Esophagus muscularis mucosa (tissue), 4 donors: ENCODE measurements at regions not wholly inside any gene's neighbourhood (a gene's known extent, or its start where the extent isn't known, plus 50 kb on each side); places are given as distances from the start of the nearest gene placed in this dataset.

Experiments
- DNase-seq: peaks from one replicate; pipeline ENCODE4 v3.0.0-alpha.2; 2017; ENCODE audit errors: extremely low spot score
- H3K27ac ChIP-seq, 4 donors: fragments of 200-600 bp; sonication (generic); replicated peaks in 1 of 4; 1 replicate in 3 of 4; 2 replicates in 1 of 4; pipeline ENCODE4 v1.5.1; 2016 to 2019; ENCODE audit warnings: mild to moderate bottlenecking in 1 of 4
- H3K27me3 ChIP-seq, 4 donors: fragments of 200-600 bp; sonication (generic); one replicate each; pipeline versions ENCODE4 v1.5.1 to v1.6.0; 2016 to 2019
- H3K36me3 ChIP-seq, 4 donors: fragments of 200-600 bp; sonication (generic); one replicate each; pipeline ENCODE4 v1.5.1; 2016 to 2019
- H3K4me1 ChIP-seq, 4 donors: fragments of 200-600 bp; sonication (generic); one replicate each; pipeline ENCODE4 v1.5.1; 2016 to 2019
- H3K4me3 ChIP-seq, 4 donors: fragments of 200-600 bp; sonication (generic); 1 replicate in 2 of 4; 2 replicates in 2 of 4; pipeline ENCODE4 v1.5.1; 2016 to 2019; ENCODE audit warnings: mild to moderate bottlenecking in 4 of 4, moderate library complexity in 1 of 4
- H3K9me3 ChIP-seq, 4 donors: fragments of 200-600 bp; sonication (generic); 1 replicate in 3 of 4; 2 replicates in 1 of 4; pipeline ENCODE4 v1.5.1; 2016 to 2019
- EP300 ChIP-seq: sonication (generic); formaldehyde crosslinking; IDR thresholded peaks from one replicate; pipeline ENCODE4 v1.6.1; 2017; ENCODE audit warnings: antibody characterized with exemption
- POLR2A ChIP-seq: fragments of 450-650 bp; IDR thresholded peaks from one replicate; pipeline ENCODE4 v1.6.1; 2017; ENCODE audit warnings: antibody characterized with exemption, moderate library complexity, mild to moderate bottlenecking, low read depth
- POLR2AphosphoS5 ChIP-seq, 2 donors: sonication (generic); formaldehyde crosslinking; IDR thresholded peaks; one replicate each; pipeline ENCODE4 v1.6.1; 2017; ENCODE audit warnings: antibody characterized with exemption in 2 of 2
- WGBS: methylation state at CpG from one replicate; pipeline ENCODE4 v1.1.5; 2018; 5-methylcytosine and 5-hydroxymethylcytosine counted together
- intact Hi-C: fragments of 100-400 bp; cut with DNase I; formaldehyde crosslinking; loops from one replicate; pipeline ENCODE4 v1.15.1; 2023
- TF ChIP-seq, protein P1 (sequence below), 3 experiments: fragments of 200-600 bp in 2 of 3; fragments of 450-650 bp in 1 of 3; sonication (generic) in 2 of 3; IDR thresholded peaks; one replicate each; pipeline ENCODE4 v1.5.1; 2017 to 2019; ENCODE audit warnings: antibody characterized with exemption in 3 of 3, mild to moderate bottlenecking in 2 of 3, moderate library complexity in 1 of 3

DNA sequence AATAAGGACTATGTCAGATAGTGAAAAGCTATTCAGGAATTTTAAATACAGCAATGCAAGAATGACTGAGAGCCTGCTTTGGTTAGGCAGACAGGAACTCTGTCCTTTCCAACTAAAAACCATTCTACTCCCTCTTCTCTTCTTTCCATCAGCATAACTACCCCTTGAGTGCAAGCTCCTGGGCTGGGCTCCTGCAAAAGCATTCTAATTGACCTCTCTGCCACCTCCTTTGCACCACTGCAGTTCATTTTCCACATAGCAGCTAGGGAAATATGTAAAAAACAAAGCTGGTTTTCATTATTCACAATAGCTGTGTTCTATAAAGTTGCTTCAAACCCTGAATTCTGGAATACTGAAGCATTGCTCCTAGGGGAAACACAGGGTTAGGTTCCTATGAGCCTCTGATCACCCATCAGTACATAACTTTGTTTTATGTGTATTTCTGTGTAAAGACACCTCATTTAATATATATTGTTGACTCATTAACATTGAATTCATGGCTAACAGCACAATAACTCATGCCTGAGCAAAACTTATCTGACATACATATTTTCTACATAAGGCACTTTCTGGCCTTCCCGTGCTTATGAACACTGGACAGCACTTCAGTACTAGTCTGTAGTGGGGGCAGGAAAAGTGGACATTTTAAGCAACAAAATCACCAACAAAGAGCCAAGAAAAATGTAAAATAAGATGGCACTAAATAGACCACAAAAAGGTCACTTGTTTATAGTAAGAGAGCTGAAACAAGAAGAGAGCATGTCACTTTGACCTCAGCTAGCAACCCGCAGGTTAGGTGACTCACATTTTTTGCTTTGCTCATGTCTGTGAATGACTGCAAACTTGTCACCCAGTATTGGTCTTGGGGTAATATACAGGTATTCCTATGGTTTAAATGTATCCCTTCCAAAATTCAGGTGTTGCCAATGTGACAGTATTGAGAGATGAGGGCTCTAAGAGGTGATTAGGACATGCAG, 57.9 kb upstream of the IRF2BP2 start:
- Histone ChIP-seq H3K27ac (no peak overlapping the region), H3K27me3 (no peaks in the 10 kb centered on the region), H3K9me3 (peaks cover 0 to 3% (median 0%) of the 10 kb centered on the region in 4 donors), H3K36me3 (no peaks in the 10 kb centered on the region), H3K4me1 (no peaks in the 10 kb centered on the region), H3K4me3 (no peak overlapping the region)
- intact Hi-C loops = no loop called here
- WGBS = 95% methylated on average over 2 of the region's 2 CpGs
- DNase-seq = peak; percentile 55
- TF ChIP-seq POLR2A (no peak), POLR2AphosphoS5 (IDR thresholded peaks at IDR 0.05) (no peak), EP300 (no peak)
- TF ChIP-seq, protein P1, sequence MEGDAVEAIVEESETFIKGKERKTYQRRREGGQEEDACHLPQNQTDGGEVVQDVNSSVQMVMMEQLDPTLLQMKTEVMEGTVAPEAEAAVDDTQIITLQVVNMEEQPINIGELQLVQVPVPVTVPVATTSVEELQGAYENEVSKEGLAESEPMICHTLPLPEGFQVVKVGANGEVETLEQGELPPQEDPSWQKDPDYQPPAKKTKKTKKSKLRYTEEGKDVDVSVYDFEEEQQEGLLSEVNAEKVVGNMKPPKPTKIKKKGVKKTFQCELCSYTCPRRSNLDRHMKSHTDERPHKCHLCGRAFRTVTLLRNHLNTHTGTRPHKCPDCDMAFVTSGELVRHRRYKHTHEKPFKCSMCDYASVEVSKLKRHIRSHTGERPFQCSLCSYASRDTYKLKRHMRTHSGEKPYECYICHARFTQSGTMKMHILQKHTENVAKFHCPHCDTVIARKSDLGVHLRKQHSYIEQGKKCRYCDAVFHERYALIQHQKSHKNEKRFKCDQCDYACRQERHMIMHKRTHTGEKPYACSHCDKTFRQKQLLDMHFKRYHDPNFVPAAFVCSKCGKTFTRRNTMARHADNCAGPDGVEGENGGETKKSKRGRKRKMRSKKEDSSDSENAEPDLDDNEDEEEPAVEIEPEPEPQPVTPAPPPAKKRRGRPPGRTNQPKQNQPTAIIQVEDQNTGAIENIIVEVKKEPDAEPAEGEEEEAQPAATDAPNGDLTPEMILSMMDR (IDR thresholded peaks at IDR 0.05) = no peak

DNA sequence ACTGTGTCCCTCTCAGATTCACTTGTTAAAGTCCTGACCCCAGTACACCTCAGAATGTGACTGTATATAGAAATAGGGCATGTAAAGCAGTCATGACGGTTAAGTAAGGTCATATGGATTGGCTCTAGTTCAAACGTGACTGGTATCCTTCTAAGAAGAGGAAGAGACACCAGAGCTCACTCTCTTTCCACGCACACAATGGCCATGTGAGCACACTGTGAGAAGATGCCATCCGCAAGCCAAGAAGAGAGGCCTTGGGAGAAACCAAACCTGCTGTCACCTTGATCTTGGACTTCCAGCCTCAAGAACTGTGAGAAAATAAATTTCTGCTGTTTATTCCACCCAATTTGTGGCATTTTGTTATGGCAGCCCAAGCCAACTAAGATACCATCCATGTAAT, 56.8 kb upstream of the IRF2BP2 start:
- H3K4me3 ChIP-seq = no peak overlapping the region
- H3K36me3 ChIP-seq = no peaks in the 10 kb centered on the region
- H3K4me1 ChIP-seq = no peaks in the 10 kb centered on the region
- peak; percentile 66 for DNase-seq
- WGBS = 89% methylated on average over 4 of the region's 4 CpGs
- H3K9me3 ChIP-seq = peaks cover 0 to 3% (median 0%) of the 10 kb centered on the region in 4 donors
- TF ChIP-seq, protein P1 (IDR thresholded peaks at IDR 0.05) = no peak
- no peak for TF ChIP-seq POLR2A
- no peak for TF ChIP-seq EP300
- TF ChIP-seq POLR2AphosphoS5 (IDR thresholded peaks at IDR 0.05) = no peak
- H3K27me3 ChIP-seq = no peaks in the 10 kb centered on the region
- intact Hi-C loops = no loop called here
- no peak overlapping the region for H3K27ac ChIP-seq

- Histone ChIP-seq H3K4me1 (no peaks in the 10 kb centered on the region), H3K36me3 (no peaks in the 10 kb centered on the region), H3K27ac (peak overlapping the region in 1 of 4 donors; percentile 33), H3K4me3 (no peak overlapping the region), H3K27me3 (no peaks in the 10 kb centered on the region), H3K9me3 (peaks cover 0 to 3% (median 0%) of the 10 kb centered on the region in 4 donors)
- WGBS = 92% methylated on average over 6 of the region's 6 CpGs
- peak; percentile 60 for DNase-seq
- intact Hi-C loops = no loop called here
- no peak for TF ChIP-seq EP300
- TF ChIP-seq POLR2AphosphoS5 (IDR thresholded peaks at IDR 0.05) = no peak
- TF ChIP-seq POLR2A = no peak
- TF ChIP-seq, protein P1 (IDR thresholded peaks at IDR 0.05) = no peak
These were observed 56.1 kb upstream of the IRF2BP2 start for GRCh38 chr1:234665975-234666605.

GRCh38 chr1:234662148-234662547, 52.2 kb upstream of the IRF2BP2 start:
- Histone ChIP-seq H3K27ac (no peak overlapping the region), H3K27me3 (no peaks in the 10 kb centered on the region), H3K4me3 (no peak overlapping the region), H3K36me3 (no peaks in the 10 kb centered on the region), H3K9me3 (no peaks in the 10 kb centered on the region), H3K4me1 (no peaks in the 10 kb centered on the region)
- DNase-seq = peak; percentile 68
- WGBS = 84% methylated on average over 8 of the region's 8 CpGs
- intact Hi-C loops = no loop called here
- TF ChIP-seq POLR2AphosphoS5 (IDR thresholded peaks at IDR 0.05) = no peak

DNA sequence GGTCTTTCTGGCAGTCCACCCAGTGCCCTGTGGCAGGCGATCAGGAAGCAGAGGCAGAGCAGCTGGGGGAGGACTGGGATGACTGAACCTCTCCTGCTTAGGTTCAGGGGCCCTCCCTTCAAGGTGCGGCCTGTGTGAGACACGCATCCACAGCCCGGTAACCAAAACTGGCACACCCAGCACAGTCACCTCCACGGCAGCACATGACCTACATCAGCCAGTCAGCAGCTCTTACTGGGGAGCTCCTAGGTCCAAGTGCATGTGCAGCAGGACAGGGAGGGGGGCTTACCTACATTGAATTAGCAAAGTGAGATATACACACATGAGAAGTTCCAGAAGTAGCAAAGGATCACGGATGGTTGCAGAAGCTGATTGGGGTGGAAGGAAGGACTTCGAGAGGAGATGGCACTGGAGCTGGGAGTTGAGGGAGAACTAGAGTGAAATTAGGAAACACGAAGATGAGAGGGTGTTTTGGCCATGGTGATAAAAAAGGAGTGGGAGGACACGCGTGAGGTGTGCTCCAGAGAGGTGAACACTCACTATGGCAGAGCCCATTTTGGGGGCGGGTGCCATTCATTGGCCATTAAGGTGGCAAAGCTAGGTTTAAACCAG, 51.4 kb upstream of the IRF2BP2 start:
- TF ChIP-seq POLR2AphosphoS5 (IDR thresholded peaks at IDR 0.05) (no peak), POLR2A (no peak), EP300 (no peak)
- TF ChIP-seq, protein P1 (IDR thresholded peaks at IDR 0.05) = no peak
- intact Hi-C loops = no loop called here
- Histone ChIP-seq H3K36me3 (no peaks in the 10 kb centered on the region), H3K27me3 (no peaks in the 10 kb centered on the region), H3K4me3 (no peak overlapping the region), H3K4me1 (no peaks in the 10 kb centered on the region), H3K9me3 (no peaks in the 10 kb centered on the region), H3K27ac (no peak overlapping the region)
- WGBS = 94% methylated on average over 11 of the region's 11 CpGs
- peak; percentile 86 for DNase-seq
